ENCODE measurements at regions not wholly inside any gene's neighbourhood (a gene's known extent, or its start where the extent isn't known, plus 50 kb on each side); places are given as distances from the start of the nearest gene placed in this dataset.

- TF ChIP-seq EZH2 (IDR thresholded peaks at IDR 0.05; ENCODE audit: insufficient read depth, poor library complexity, severe bottlenecking) (no peak), EZH2phosphoT487 (IDR thresholded peaks at IDR 0.05; ENCODE audit: insufficient read depth, low read depth) (no peak)
Measured at GRCh38 chr20:52895701-52896100, 76.5 kb upstream of the TSHZ2 start.
